NCI-H446 treated with DMSO at 0.1 percent for 48 hours (cell line): ENCODE measurements at regions not wholly inside any gene's neighbourhood (a gene's known extent, or its start where the extent isn't known, plus 50 kb on each side); places are given as distances from the start of the nearest gene placed in this dataset.
"Not testable (repeated sequence)": the region's sequence is repeated elsewhere in the genome, so short reads cannot be mapped to it uniquely, and the experiment has no call there.

ENCODE experiments used
- DNase-seq: peaks from one replicate; lab custom pipeline; 2025; lab: John Stamatoyannopoulos, UW

- DNase-seq, result no peak
Observed at GRCh38 chr7:142603870-142604448, 145.3 kb upstream of the PRSS1 start.

- no peak for DNase-seq
Observed at GRCh38 chr7:142602756-142603155, 146.5 kb upstream of the PRSS1 start.

- DNase-seq, result no peak
Observed at GRCh38 chr7:142602183-142602582, 147.1 kb upstream of the PRSS1 start.

GRCh38 chr7:142598297-142598696, 151.0 kb upstream of the PRSS1 start:
- DNase-seq, result no peak

- no peak for DNase-seq
Observed at GRCh38 chr7:142597547-142597946, 151.7 kb upstream of the PRSS1 start.

- DNase-seq, result no peak
Observed at GRCh38 chr7:142595816-142596516, 153.3 kb upstream of the PRSS1 start.

GRCh38 chr7:142594078-142594477, 155.2 kb upstream of the PRSS1 start:
- DNase-seq, result no peak

- DNase-seq, result no peak
Observed at GRCh38 chr7:142593106-142593505, 156.2 kb upstream of the PRSS1 start.

- no peak for DNase-seq
Observed at GRCh38 chr7:142592664-142593063, 156.6 kb upstream of the PRSS1 start.

GRCh38 chr7:142592231-142592630, 157.0 kb upstream of the PRSS1 start:
- no peak for DNase-seq

- DNase-seq, result no peak
Observed at GRCh38 chr7:142590830-142591457, 158.3 kb upstream of the PRSS1 start.

GRCh38 chr7:142590077-142590476, 159.2 kb upstream of the PRSS1 start:
- no peak for DNase-seq

GRCh38 chr7:142587578-142588191, 161.6 kb upstream of the PRSS1 start:
- DNase-seq, result no peak

- DNase-seq, result no peak
Observed at GRCh38 chr7:142586611-142587010, 162.7 kb upstream of the PRSS1 start.

- no peak for DNase-seq
Observed at GRCh38 chr7:142585425-142585824, 163.8 kb upstream of the PRSS1 start.

GRCh38 chr7:142584765-142585164, 164.5 kb upstream of the PRSS1 start:
- no peak for DNase-seq

GRCh38 chr7:142583446-142583845, 165.8 kb upstream of the PRSS1 start:
- no peak for DNase-seq

GRCh38 chr7:142582351-142582750, 166.9 kb upstream of the PRSS1 start:
- no peak for DNase-seq

GRCh38 chr7:142581341-142581740, 167.9 kb upstream of the PRSS1 start:
- no peak for DNase-seq

- DNase-seq, result no peak
Observed at GRCh38 chr7:142579946-142580345, 169.3 kb upstream of the PRSS1 start.

- DNase-seq, result not testable (repeated sequence)
Observed at GRCh38 chr7:142575351-142575750, 173.9 kb upstream of the PRSS1 start.

GRCh38 chr7:142571581-142571980, 177.7 kb upstream of the PRSS1 start:
- no peak for DNase-seq

GRCh38 chr7:142569851-142570250, 179.4 kb upstream of the PRSS1 start:
- DNase-seq, result no peak
